ENCODE measurements at regions not wholly inside any gene's neighbourhood (a gene's known extent, or its start where the extent isn't known, plus 50 kb on each side); places are given as distances from the start of the nearest gene placed in this dataset.

DNA sequence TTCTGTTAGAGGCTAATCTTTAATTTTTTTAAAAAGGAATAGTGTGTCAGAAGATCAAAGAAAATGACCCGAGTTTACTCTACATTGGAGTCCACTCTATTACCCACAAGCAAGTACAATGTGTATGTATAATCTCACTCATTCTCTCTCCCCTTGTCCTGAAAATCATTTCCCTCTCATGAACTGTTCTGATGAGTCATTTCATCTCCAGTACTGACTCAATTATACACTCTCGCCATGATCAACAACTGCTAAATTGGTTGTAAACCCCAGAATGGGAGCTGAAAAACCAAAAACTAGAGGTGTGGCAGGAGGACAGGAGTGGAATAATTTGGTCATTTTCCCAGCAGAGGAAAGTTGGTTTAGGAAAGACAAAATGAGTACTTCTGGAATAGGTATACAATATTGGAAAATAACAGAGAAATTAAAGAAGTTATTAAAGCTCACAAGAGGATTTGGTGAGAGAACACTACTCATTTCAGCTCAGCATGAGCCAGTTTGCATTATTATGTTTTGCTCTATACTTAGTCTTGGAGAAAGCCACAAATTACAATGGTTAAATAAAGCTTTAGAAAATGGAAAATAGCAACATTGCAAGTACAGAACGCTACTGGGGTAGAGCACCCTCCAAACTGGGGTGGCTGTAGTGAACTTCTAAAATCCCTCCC, 144.3 kb upstream of the PFN2 start:
- CTCF ChIA-PET, result no interaction called here
- DNase-seq (ENCODE audit: low read depth, low spot score), result no peak
- no TSS peak for BruUV-seq (replicated peaks)
- Histone ChIP-seq H3K4me1 (ENCODE audit: control insufficient read depth in 1 of 2, insufficient read depth in 2 of 2, low read length in 2 of 2) (no peaks in the 10 kb centered on the region), H3K9me3 (ENCODE audit: control insufficient read depth in 1 of 2, insufficient read depth in 1 of 2, low read depth in 1 of 2, low read length in 2 of 2) (no peaks in the 10 kb centered on the region), H4K20me1 (ENCODE audit: insufficient read depth) (no peaks in the 10 kb centered on the region), H3K4me3 (replicated peaks in 1 of 2; ENCODE audit: low read depth in 1 of 2, low read length in 2 of 2) (no peak overlapping the region), H3K9ac (ENCODE audit: low read length) (no peak overlapping the region), H3K4me2 (ENCODE audit: low read length) (no peak overlapping the region), H2AFZ (ENCODE audit: low read depth, low read length, poor library complexity, severe bottlenecking) (no peak overlapping the region), H3K9me2 (ENCODE audit: insufficient read depth) (0 out of 2 replicates have a peak, but pooled peaks cover 4% of the 10 kb centered on the region), H3K27me3 (ENCODE audit: insufficient read depth, low read length) (no peaks in the 10 kb centered on the region), H3K27ac (ENCODE audit: low read depth, low read length) (no peak overlapping the region), H3K36me3 (ENCODE audit: control insufficient read depth in 1 of 2, insufficient read depth in 2 of 2, low read length in 2 of 2) (no peaks in the 10 kb centered on the region), H3K79me2 (ENCODE audit: insufficient read depth, low read length) (no peaks in the 10 kb centered on the region)
- RAD21 ChIA-PET (ENCODE audit: low non-redundant PET in 1 of 2, low total read pairs in 2 of 2, uncharacterized antibody in 2 of 2, unreplicated experiment in 2 of 2), result no interaction called here
- TF ChIP-seq TCF7L2 (IDR thresholded peaks at IDR 0.05; ENCODE audit: borderline replicate concordance, extremely low read depth, insufficient read depth, insufficient read length) (no peak), SP1 (IDR thresholded peaks at IDR 0.05; ENCODE audit: low read depth) (no peak), EZH2 (IDR thresholded peaks at IDR 0.05) (no peak), EZH2phosphoT487 (IDR thresholded peaks at IDR 0.05; ENCODE audit: borderline replicate concordance) (no peak), ZFX (IDR thresholded peaks at IDR 0.05) (no peak), ELF1 (IDR thresholded peaks at IDR 0.05; ENCODE audit: borderline replicate concordance, low read depth) (no peak), EGR1 (IDR thresholded peaks at IDR 0.05; ENCODE audit: low read depth) (no peak), YY1 (IDR thresholded peaks at IDR 0.05; ENCODE audit: extremely low read depth, insufficient replicate concordance, low read depth, low read length) (no peak), SRF (IDR thresholded peaks at IDR 0.05; ENCODE audit: low read depth) (no peak), POLR2A (IDR thresholded peaks at IDR 0.05; ENCODE audit: borderline replicate concordance, extremely low read depth, insufficient read depth, insufficient read length) (no peak), CEBPB (IDR thresholded peaks at IDR 0.05; ENCODE audit: low read depth) (no peak), RAD21 (IDR thresholded peaks at IDR 0.05; ENCODE audit: low read depth) (no peak), SIN3A (IDR thresholded peaks at IDR 0.05; ENCODE audit: low read depth) (no peak), CBX3 (IDR thresholded peaks at IDR 0.05; ENCODE audit: low read depth) (no peak), POLR2AphosphoS5 (IDR thresholded peaks at IDR 0.05; ENCODE audit: low read depth, low read length) (no peak), ZNF274 (IDR thresholded peaks at IDR 0.05; ENCODE audit: low read depth, low read length) (no peak)
- TF ChIP-seq, protein P1, sequence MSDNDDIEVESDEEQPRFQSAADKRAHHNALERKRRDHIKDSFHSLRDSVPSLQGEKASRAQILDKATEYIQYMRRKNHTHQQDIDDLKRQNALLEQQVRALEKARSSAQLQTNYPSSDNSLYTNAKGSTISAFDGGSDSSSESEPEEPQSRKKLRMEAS (IDR thresholded peaks at IDR 0.05), result no peak
- TF ChIP-seq, protein P2, sequence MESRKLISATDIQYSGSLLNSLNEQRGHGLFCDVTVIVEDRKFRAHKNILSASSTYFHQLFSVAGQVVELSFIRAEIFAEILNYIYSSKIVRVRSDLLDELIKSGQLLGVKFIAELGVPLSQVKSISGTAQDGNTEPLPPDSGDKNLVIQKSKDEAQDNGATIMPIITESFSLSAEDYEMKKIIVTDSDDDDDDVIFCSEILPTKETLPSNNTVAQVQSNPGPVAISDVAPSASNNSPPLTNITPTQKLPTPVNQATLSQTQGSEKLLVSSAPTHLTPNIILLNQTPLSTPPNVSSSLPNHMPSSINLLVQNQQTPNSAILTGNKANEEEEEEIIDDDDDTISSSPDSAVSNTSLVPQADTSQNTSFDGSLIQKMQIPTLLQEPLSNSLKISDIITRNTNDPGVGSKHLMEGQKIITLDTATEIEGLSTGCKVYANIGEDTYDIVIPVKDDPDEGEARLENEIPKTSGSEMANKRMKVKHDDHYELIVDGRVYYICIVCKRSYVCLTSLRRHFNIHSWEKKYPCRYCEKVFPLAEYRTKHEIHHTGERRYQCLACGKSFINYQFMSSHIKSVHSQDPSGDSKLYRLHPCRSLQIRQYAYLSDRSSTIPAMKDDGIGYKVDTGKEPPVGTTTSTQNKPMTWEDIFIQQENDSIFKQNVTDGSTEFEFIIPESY (IDR thresholded peaks at IDR 0.05; ENCODE audit: extremely low read depth, insufficient replicate concordance, low read length), result no peak
- TF ChIP-seq, protein P3, sequence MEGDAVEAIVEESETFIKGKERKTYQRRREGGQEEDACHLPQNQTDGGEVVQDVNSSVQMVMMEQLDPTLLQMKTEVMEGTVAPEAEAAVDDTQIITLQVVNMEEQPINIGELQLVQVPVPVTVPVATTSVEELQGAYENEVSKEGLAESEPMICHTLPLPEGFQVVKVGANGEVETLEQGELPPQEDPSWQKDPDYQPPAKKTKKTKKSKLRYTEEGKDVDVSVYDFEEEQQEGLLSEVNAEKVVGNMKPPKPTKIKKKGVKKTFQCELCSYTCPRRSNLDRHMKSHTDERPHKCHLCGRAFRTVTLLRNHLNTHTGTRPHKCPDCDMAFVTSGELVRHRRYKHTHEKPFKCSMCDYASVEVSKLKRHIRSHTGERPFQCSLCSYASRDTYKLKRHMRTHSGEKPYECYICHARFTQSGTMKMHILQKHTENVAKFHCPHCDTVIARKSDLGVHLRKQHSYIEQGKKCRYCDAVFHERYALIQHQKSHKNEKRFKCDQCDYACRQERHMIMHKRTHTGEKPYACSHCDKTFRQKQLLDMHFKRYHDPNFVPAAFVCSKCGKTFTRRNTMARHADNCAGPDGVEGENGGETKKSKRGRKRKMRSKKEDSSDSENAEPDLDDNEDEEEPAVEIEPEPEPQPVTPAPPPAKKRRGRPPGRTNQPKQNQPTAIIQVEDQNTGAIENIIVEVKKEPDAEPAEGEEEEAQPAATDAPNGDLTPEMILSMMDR (IDR thresholded peaks at IDR 0.05 in 2 of 3, conservative IDR thresholded peaks at IDR 0.05 in 1 of 3; ENCODE audit: borderline replicate concordance in 1 of 3, insufficient read depth in 1 of 3, low read depth in 2 of 3, low read length in 2 of 3), result no peak
- TF ChIP-seq, protein P4, sequence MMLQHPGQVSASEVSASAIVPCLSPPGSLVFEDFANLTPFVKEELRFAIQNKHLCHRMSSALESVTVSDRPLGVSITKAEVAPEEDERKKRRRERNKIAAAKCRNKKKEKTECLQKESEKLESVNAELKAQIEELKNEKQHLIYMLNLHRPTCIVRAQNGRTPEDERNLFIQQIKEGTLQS (IDR thresholded peaks at IDR 0.05), result no peak
- intact Hi-C loops (cut with micrococcal nuclease), result no loop called here
- ATAC-seq, result no peak
- POLR2A ChIA-PET, result no interaction called here

Data from HCT116 (cell line).